GM12878 (cell line): ENCODE measurements at regions not wholly inside any gene's neighbourhood (a gene's known extent, or its start where the extent isn't known, plus 50 kb on each side); places are given as distances from the start of the nearest gene placed in this dataset.

Source experiments
- ATAC-seq: fragments of 200-7000 bp; cut with Tn5 transposase; 3 replicates; pipeline ENCODE4 v1.9.1; 2020; ENCODE audit warnings: mild to moderate bottlenecking, moderate library complexity
- BruUV-seq: library from RNA; stranded (reverse); fragments of 400-500 nt; replicated peaks from 2 replicates; lab custom pipeline; 2021; lab: Mats Ljungman, UMichigan
- CTCF ChIA-PET: fragments of 300-600 bp; sonication (Branson Sonifier 250); formaldehyde crosslinking; extraction: SDS; loops from one replicate; lab custom pipeline; 2021; ENCODE audit warnings: inconsistent platforms; lab: Yijun Ruan, JAX
- POLR2A ChIA-PET: fragments of 350-600 bp; formaldehyde crosslinking; extraction: SDS; loops from one replicate; lab custom pipeline; 2021; ENCODE audit warnings: inconsistent platforms; lab: Charles Lee
- RAD21 ChIA-PET: fragments of 300-600 bp; sonication (Branson Sonifier 250); formaldehyde crosslinking; loops from one replicate; lab custom pipeline; 2023; ENCODE audit warnings: antibody characterized with exemption; ENCODE audit not compliant: unreplicated experiment; lab: Charles Lee
- SMC1A ChIA-PET: fragments of 300-600 bp; sonication (Branson Sonifier 250); formaldehyde crosslinking; loops from one replicate; lab custom pipeline; 2023; ENCODE audit not compliant: unreplicated experiment, uncharacterized antibody; lab: Charles Lee
- DNase-seq: peaks from one replicate; pipeline ENCODE4 v3.0.0-alpha.2; 2011; ENCODE audit warnings: low read depth, low spot score
- FAIRE-seq: peaks from 3 replicates; lab custom pipeline; 2011; peaks lifted over from hg19 to GRCh38; lab: Jason Lieb, UNC
- H2AFZ ChIP-seq: 2 replicates; pipeline ENCODE4 v1.6.0; 2011; ENCODE audit warnings: low read depth, low read length, control low read depth; ENCODE audit not compliant: control insufficient read depth
- H3K27ac ChIP-seq: 2 replicates; pipeline ENCODE4 v1.5.1; 2011; ENCODE audit warnings: control low read depth; ENCODE audit not compliant: control insufficient read depth, insufficient read depth
- H3K27me3 ChIP-seq, 2 experiments: replicated peaks in 1 of 2; 2 replicates each; pipeline versions ENCODE4 v1.6.0 to v1.6.1; 2011; ENCODE audit warnings: low read length in 1 of 2; ENCODE audit not compliant: control insufficient read depth in 2 of 2, insufficient read depth in 2 of 2
- H3K36me3 ChIP-seq, 2 experiments: 2 replicates each; pipeline ENCODE4 v1.5.1; 2011; ENCODE audit warnings: low read length in 1 of 2; ENCODE audit not compliant: control insufficient read depth in 2 of 2, insufficient read depth in 2 of 2
- H3K4me1 ChIP-seq: 2 replicates; pipeline ENCODE4 v1.6.1; 2011; ENCODE audit warnings: mild to moderate bottlenecking, low read length, moderate library complexity, mixed read lengths; ENCODE audit not compliant: control insufficient read depth, insufficient read depth
- H3K4me2 ChIP-seq: 2 replicates; pipeline ENCODE4 v1.6.0; 2011; ENCODE audit warnings: control low read depth; ENCODE audit not compliant: control insufficient read depth, insufficient read depth
- H3K4me3 ChIP-seq: fragments of 200-600 bp; sonication (generic); 2 replicates; pipeline ENCODE4 v1.5.1; 2016
- H3K79me2 ChIP-seq: 2 replicates; pipeline ENCODE4 v1.6.0; 2011; ENCODE audit warnings: low read length; ENCODE audit not compliant: control insufficient read depth, insufficient read depth
- H3K9ac ChIP-seq: 2 replicates; pipeline ENCODE4 v1.8.0; 2011; ENCODE audit warnings: low read length, control low read depth, mixed read lengths; ENCODE audit not compliant: control insufficient read depth, insufficient read depth
- H3K9me3 ChIP-seq: replicated peaks from 3 replicates; pipeline ENCODE4 v1.5.1; 2011; ENCODE audit warnings: mild to moderate bottlenecking, low read length; ENCODE audit not compliant: control insufficient read depth, insufficient read depth
- H4K20me1 ChIP-seq: 2 replicates; pipeline ENCODE4 v1.6.0; 2011; ENCODE audit not compliant: control insufficient read depth, insufficient read depth
- CEBPB ChIP-seq, 2 experiments: fragments of 150-350 bp in 1 of 2; IDR thresholded peaks; 2 replicates each; pipeline ENCODE4 v1.6.1; 2012 to 2014; ENCODE audit warnings: low read depth in 2 of 2, low read length in 2 of 2, borderline replicate concordance in 1 of 2, inconsistent platforms in 1 of 2
- CREM ChIP-seq: IDR thresholded peaks from 2 replicates; pipeline ENCODE4 v1.6.1; 2014; ENCODE audit warnings: antibody characterized with exemption, low read depth
- EED ChIP-seq: sonication (generic); IDR thresholded peaks from 2 replicates; pipeline ENCODE4 v1.6.1; 2016; ENCODE audit warnings: antibody characterized with exemption, low read depth
- ESRRA ChIP-seq: IDR thresholded peaks from 2 replicates; pipeline ENCODE4 v1.6.1; 2012; ENCODE audit warnings: mild to moderate bottlenecking, low read length, improper control_type of control experiment
- EZH2 ChIP-seq: IDR thresholded peaks from 2 replicates; pipeline ENCODE4 v1.6.1; 2012; ENCODE audit warnings: low read depth, mild to moderate bottlenecking, control low read depth, inconsistent platforms, low read length, borderline replicate concordance; ENCODE audit not compliant: control insufficient read depth
- KDM1A ChIP-seq: fragments of 200-600 bp; sonication (generic); IDR thresholded peaks from 2 replicates; pipeline ENCODE4 v1.6.1; 2016; ENCODE audit warnings: borderline replicate concordance
- LARP7 ChIP-seq: fragments of 450-650 bp; IDR thresholded peaks from 2 replicates; pipeline ENCODE4 v1.6.1; 2017; ENCODE audit warnings: mild to moderate bottlenecking
- MTA2 ChIP-seq: fragments of 450-650 bp; IDR thresholded peaks from 2 replicates; pipeline ENCODE4 v1.6.1; 2016; ENCODE audit warnings: low read depth, mild to moderate bottlenecking, moderate library complexity
- POLR2AphosphoS2 ChIP-seq: IDR thresholded peaks from 2 replicates; pipeline ENCODE4 v1.6.1; 2011; ENCODE audit warnings: low read depth, mild to moderate bottlenecking, low read length, improper control_type of control experiment, moderate library complexity
- POLR2AphosphoS5 ChIP-seq: IDR thresholded peaks from 2 replicates; pipeline ENCODE4 v1.6.1; 2011; ENCODE audit warnings: mild to moderate bottlenecking, low read length, inconsistent platforms
- STAT1 ChIP-seq: fragments of 450-650 bp; conservative IDR thresholded peaks from 2 replicates; pipeline ENCODE4 v1.6.1; 2014; ENCODE audit warnings: antibody characterized with exemption, mild to moderate bottlenecking
- SUPT20H ChIP-seq: IDR thresholded peaks from 2 replicates; pipeline ENCODE4 v1.6.1; 2011; ENCODE audit warnings: low read depth, mild to moderate bottlenecking, low read length, moderate library complexity, borderline replicate concordance; ENCODE audit not compliant: control insufficient read depth
- TAF1 ChIP-seq: IDR thresholded peaks from 2 replicates; pipeline ENCODE4 v1.6.1; 2011; ENCODE audit warnings: mild to moderate bottlenecking, low read depth, low read length, borderline replicate concordance
- WRNIP1 ChIP-seq: IDR thresholded peaks from 2 replicates; pipeline ENCODE4 v1.6.1; 2011; ENCODE audit warnings: low read depth, low read length, improper control_type of control experiment, borderline replicate concordance
- YY1 ChIP-seq: IDR thresholded peaks from 2 replicates; pipeline ENCODE4 v1.6.1; 2011; ENCODE audit warnings: low read depth, mild to moderate bottlenecking, low read length
- WGBS: methylation state at CpG from one replicate; pipeline ENCODE4 v1.1.6; 2016; ENCODE audit warnings: low lambda C conversion rate; ENCODE audit not compliant: insufficient replicate concordance, insufficient coverage; ENCODE audit errors: missing lambda C conversion rate; 5-methylcytosine and 5-hydroxymethylcytosine counted together
- in situ Hi-C: fragments of 300-500 bp; cut with MboI; formaldehyde crosslinking; loops from 9 replicates; pipeline ENCODE4 v1.14.3; 2018; ENCODE audit warnings: mixed read lengths
- intact Hi-C: fragments of 100-400 bp; cut with micrococcal nuclease; formaldehyde crosslinking; loops from one replicate; pipeline ENCODE4 v1.14.2; 2022; ENCODE audit not compliant: unreplicated experiment
- TF ChIP-seq, protein P1 (sequence below), 3 experiments: IDR thresholded peaks in 2 of 3; conservative IDR thresholded peaks in 1 of 3; 2 replicates each; pipeline ENCODE4 v1.5.1; 2011; ENCODE audit warnings: low read depth in 3 of 3, low read length in 3 of 3, mild to moderate bottlenecking in 3 of 3, control low read depth in 2 of 3, moderate library complexity in 2 of 3, inconsistent platforms in 1 of 3, mixed read lengths in 1 of 3; ENCODE audit not compliant: control insufficient read depth in 2 of 3, insufficient read depth in 1 of 3; ENCODE audit errors: extremely low read depth in 1 of 3
- TF ChIP-seq, protein P2 (sequence below): fragments of 450-650 bp; formaldehyde crosslinking; IDR thresholded peaks from 2 replicates; pipeline ENCODE4 v1.4.0; 2020; ENCODE audit warnings: mild to moderate bottlenecking, moderate library complexity
- TF ChIP-seq, protein P3 (sequence below): fragments of 450-650 bp; IDR thresholded peaks from 2 replicates; pipeline ENCODE4 v1.6.1; 2017; ENCODE audit warnings: antibody characterized with exemption, mild to moderate bottlenecking, moderate library complexity

DNA sequence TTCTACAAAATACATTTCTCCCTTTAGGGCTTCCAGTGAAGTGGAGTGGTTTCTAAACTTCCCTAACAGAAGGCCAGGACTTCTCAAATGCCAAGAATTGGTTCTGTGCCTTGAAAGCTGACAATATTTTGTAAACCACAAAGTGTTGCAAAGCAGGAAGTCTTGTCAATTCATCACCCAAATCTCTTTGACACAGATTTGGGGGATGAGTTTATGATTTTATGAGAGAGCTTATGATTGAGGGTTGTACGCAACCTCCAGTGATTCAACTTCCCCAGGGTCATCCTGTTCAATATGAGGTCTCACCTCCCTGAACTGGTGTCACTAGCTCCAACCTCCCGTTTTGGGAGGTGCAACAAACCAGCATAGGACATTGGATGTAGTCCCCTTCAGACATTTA, 83.7 kb downstream of the PRLHR start:
- CTCF ChIA-PET = no interaction called here
- whole genome bisulfite sequencing = 0% methylated on average over 2 of the region's 2 CpGs
- Histone ChIP-seq H3K4me3 (no peak overlapping the region), H2AFZ (no peak overlapping the region), H4K20me1 (no peaks in the 10 kb centered on the region), H3K9ac (no peak overlapping the region), H3K9me3 (no peaks in the 10 kb centered on the region), H3K27me3 (0 out of 4 replicates have a peak, but pooled peaks cover 0 to 1% of the 10 kb centered on the region in 2 experiments), H3K36me3 (no peaks in the 10 kb centered on the region), H3K27ac (no peak overlapping the region), H3K4me1 (no peaks in the 10 kb centered on the region), H3K4me2 (no peak overlapping the region), H3K79me2 (no peaks in the 10 kb centered on the region)
- no peak for FAIRE-seq
- no TSS peak for BruUV-seq
- intact Hi-C loops (no loop called here), in situ Hi-C loops (no loop called here)
- no peak for ATAC-seq
- RAD21 ChIA-PET = no interaction called here
- TF ChIP-seq LARP7 (no peak), STAT1 (no peak), SUPT20H (no peak), WRNIP1 (no peak), CREM (no peak), TAF1 (no peak), YY1 (no peak), ESRRA (no peak), EED (no peak), POLR2AphosphoS5 (no peak), KDM1A (no peak), POLR2AphosphoS2 (no peak), MTA2 (no peak), CEBPB (IDR thresholded peaks at IDR 0.05; ENCODE audit: borderline replicate concordance in 1 of 2, low read depth in 2 of 2, low read length in 2 of 2) (no peak), EZH2 (no peak)
- TF ChIP-seq, protein P1, sequence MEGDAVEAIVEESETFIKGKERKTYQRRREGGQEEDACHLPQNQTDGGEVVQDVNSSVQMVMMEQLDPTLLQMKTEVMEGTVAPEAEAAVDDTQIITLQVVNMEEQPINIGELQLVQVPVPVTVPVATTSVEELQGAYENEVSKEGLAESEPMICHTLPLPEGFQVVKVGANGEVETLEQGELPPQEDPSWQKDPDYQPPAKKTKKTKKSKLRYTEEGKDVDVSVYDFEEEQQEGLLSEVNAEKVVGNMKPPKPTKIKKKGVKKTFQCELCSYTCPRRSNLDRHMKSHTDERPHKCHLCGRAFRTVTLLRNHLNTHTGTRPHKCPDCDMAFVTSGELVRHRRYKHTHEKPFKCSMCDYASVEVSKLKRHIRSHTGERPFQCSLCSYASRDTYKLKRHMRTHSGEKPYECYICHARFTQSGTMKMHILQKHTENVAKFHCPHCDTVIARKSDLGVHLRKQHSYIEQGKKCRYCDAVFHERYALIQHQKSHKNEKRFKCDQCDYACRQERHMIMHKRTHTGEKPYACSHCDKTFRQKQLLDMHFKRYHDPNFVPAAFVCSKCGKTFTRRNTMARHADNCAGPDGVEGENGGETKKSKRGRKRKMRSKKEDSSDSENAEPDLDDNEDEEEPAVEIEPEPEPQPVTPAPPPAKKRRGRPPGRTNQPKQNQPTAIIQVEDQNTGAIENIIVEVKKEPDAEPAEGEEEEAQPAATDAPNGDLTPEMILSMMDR (IDR thresholded peaks at IDR 0.05 in 2 of 3, conservative IDR thresholded peaks at IDR 0.05 in 1 of 3; ENCODE audit: control insufficient read depth in 2 of 3, extremely low read depth in 1 of 3, insufficient read depth in 1 of 3, low read depth in 3 of 3, low read length in 3 of 3) = no peak
- TF ChIP-seq, protein P2, sequence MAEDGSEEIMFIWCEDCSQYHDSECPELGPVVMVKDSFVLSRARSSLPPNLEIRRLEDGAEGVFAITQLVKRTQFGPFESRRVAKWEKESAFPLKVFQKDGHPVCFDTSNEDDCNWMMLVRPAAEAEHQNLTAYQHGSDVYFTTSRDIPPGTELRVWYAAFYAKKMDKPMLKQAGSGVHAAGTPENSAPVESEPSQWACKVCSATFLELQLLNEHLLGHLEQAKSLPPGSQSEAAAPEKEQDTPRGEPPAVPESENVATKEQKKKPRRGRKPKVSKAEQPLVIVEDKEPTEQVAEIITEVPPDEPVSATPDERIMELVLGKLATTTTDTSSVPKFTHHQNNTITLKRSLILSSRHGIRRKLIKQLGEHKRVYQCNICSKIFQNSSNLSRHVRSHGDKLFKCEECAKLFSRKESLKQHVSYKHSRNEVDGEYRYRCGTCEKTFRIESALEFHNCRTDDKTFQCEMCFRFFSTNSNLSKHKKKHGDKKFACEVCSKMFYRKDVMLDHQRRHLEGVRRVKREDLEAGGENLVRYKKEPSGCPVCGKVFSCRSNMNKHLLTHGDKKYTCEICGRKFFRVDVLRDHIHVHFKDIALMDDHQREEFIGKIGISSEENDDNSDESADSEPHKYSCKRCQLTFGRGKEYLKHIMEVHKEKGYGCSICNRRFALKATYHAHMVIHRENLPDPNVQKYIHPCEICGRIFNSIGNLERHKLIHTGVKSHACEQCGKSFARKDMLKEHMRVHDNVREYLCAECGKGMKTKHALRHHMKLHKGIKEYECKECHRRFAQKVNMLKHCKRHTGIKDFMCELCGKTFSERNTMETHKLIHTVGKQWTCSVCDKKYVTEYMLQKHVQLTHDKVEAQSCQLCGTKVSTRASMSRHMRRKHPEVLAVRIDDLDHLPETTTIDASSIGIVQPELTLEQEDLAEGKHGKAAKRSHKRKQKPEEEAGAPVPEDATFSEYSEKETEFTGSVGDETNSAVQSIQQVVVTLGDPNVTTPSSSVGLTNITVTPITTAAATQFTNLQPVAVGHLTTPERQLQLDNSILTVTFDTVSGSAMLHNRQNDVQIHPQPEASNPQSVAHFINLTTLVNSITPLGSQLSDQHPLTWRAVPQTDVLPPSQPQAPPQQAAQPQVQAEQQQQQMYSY = no peak
- TF ChIP-seq, protein P3, sequence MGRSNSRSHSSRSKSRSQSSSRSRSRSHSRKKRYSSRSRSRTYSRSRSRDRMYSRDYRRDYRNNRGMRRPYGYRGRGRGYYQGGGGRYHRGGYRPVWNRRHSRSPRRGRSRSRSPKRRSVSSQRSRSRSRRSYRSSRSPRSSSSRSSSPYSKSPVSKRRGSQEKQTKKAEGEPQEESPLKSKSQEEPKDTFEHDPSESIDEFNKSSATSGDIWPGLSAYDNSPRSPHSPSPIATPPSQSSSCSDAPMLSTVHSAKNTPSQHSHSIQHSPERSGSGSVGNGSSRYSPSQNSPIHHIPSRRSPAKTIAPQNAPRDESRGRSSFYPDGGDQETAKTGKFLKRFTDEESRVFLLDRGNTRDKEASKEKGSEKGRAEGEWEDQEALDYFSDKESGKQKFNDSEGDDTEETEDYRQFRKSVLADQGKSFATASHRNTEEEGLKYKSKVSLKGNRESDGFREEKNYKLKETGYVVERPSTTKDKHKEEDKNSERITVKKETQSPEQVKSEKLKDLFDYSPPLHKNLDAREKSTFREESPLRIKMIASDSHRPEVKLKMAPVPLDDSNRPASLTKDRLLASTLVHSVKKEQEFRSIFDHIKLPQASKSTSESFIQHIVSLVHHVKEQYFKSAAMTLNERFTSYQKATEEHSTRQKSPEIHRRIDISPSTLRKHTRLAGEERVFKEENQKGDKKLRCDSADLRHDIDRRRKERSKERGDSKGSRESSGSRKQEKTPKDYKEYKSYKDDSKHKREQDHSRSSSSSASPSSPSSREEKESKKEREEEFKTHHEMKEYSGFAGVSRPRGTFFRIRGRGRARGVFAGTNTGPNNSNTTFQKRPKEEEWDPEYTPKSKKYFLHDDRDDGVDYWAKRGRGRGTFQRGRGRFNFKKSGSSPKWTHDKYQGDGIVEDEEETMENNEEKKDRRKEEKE = no peak
- no peak for DNase-seq
- POLR2A ChIA-PET = no interaction called here
- SMC1A ChIA-PET = no interaction called here
